ENCODE measurements at regions not wholly inside any gene's neighbourhood (a gene's known extent, or its start where the extent isn't known, plus 50 kb on each side); places are given as distances from the start of the nearest gene placed in this dataset.
"Not testable (repeated sequence)": the region's sequence is repeated elsewhere in the genome, so short reads cannot be mapped to it uniquely, and the experiment has no call there.

DNA sequence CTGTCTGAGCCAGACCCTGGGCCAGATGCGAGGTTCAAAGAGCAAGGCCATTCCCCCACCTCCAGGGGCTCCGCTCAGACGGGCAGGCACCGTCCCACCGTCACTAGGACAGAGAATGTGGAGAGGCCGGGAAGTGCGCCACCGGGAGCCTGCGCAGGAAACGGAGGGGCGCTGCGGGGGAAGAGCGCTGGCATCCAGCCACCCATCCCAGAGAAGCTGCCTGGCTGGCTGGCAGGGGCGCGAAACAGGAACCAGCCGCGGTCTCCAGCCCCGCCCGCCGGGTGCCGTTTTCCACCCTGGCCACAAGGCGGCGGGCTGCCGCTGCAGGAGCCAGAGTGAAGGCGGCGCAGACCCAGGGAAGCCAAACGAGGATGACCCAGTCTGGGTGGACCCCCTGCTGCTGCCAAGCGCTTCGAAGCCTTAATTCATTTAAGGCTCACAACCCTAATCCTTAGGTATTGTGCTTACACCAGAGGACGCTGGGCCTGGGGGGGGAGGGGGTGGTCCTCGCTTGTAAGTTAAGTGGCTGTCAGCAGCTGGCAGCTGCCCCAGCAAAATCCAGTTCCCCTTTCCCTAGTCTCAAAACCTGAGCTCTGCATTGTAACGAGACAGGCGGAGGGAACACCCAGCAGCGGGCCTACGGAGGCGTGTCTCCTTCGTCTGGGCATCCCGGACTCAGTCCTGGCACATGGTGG, 114.8 kb upstream of the SMURF2 start:
- POLR2A ChIA-PET, result interaction anchor here (0.8 to 2.7 kb wide), 3 partner anchors 10 to 271 kb away, joined by 3 to 16 read pairs (median 5); partner anchors contain the start of genes DDX5 and LRRC37A3
- Histone ChIP-seq H3K79me2 (ENCODE audit: insufficient read depth, low read length) (peaks cover 12% of the 10 kb centered on the region), H3K4me3 (replicated peaks in 1 of 3; ENCODE audit: insufficient read depth in 1 of 3, low read depth in 2 of 3, low read length in 3 of 3) (peak overlapping the region; percentile 52 to 70 (median 53)), H3K4me2 (ENCODE audit: low read depth, low read length) (peak overlapping the region; percentile 98), H3K4me1 (ENCODE audit: insufficient read depth, low read length) (peaks cover 49% of the 10 kb centered on the region), H3K9ac (ENCODE audit: insufficient read depth, low read depth, low read length) (peak overlapping the region; percentile 20; the same call in 1 of the 2 replicates), H3K27ac (ENCODE audit: extremely low read length, insufficient read depth, low read length) (peak overlapping the region; percentile 19)
- DNase-seq (ENCODE audit: low spot score) (peak; percentile 88), FAIRE-seq (peak; percentile 88), ATAC-seq (peak; percentile 62)
- in situ Hi-C loops (cut with HindIII; ENCODE audit: extremely low pct_ligation_motif_present, low pct_unique_long_range_greater_than_20kb); intact Hi-C loops (cut with micrococcal nuclease; ENCODE audit: unreplicated experiment); H4K20me1 ChIP-seq (ENCODE audit: insufficient read depth, low read length); H3K9me3 ChIP-seq (ENCODE audit: low read length); BruUV-seq (replicated peaks); H3K27me3 ChIP-seq (ENCODE audit: control insufficient read depth in 1 of 2, insufficient read depth in 2 of 2, low read length in 2 of 2); H3K36me3 ChIP-seq (replicated peaks in 1 of 2; ENCODE audit: control insufficient read depth in 1 of 2, insufficient read depth in 2 of 2, low read length in 2 of 2); H2AFZ ChIP-seq (ENCODE audit: low read length): not testable (repeated sequence)
- CTCF ChIA-PET (ENCODE audit: low intra/inter-chr PET ratio, low total read pairs), result interaction anchor here (2.1 kb wide), 1 partner anchor 162 kb away, joined by 9 read pairs; no protein-coding TSS in a partner anchor
- 0% methylated on average over 26 of the region's 38 CpGs for WGBS (ENCODE audit: low lambda C conversion rate)
- peak; percentile 48 for TF ChIP-seq ZNF792 (CRISPR knock-in tag; IDR thresholded peaks at IDR 0.05)
- TF ChIP-seq ZNF337 (CRISPR knock-in tag; IDR thresholded peaks at IDR 0.05; ENCODE audit: borderline replicate concordance, low read depth), result peak; percentile 59; the same call in 1 of the 2 replicates
- TF ChIP-seq, protein P1, sequence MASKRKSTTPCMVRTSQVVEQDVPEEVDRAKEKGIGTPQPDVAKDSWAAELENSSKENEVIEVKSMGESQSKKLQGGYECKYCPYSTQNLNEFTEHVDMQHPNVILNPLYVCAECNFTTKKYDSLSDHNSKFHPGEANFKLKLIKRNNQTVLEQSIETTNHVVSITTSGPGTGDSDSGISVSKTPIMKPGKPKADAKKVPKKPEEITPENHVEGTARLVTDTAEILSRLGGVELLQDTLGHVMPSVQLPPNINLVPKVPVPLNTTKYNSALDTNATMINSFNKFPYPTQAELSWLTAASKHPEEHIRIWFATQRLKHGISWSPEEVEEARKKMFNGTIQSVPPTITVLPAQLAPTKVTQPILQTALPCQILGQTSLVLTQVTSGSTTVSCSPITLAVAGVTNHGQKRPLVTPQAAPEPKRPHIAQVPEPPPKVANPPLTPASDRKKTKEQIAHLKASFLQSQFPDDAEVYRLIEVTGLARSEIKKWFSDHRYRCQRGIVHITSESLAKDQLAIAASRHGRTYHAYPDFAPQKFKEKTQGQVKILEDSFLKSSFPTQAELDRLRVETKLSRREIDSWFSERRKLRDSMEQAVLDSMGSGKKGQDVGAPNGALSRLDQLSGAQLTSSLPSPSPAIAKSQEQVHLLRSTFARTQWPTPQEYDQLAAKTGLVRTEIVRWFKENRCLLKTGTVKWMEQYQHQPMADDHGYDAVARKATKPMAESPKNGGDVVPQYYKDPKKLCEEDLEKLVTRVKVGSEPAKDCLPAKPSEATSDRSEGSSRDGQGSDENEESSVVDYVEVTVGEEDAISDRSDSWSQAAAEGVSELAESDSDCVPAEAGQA (IDR thresholded peaks at IDR 0.05; ENCODE audit: low read depth), result peak; percentile 71
- TF ChIP-seq, protein P1 (CRISPR knock-in tag; IDR thresholded peaks at IDR 0.05; ENCODE audit: borderline replicate concordance), result not testable (repeated sequence)
- TF ChIP-seq ZNF569 (CRISPR knock-in tag; IDR thresholded peaks at IDR 0.05; ENCODE audit: borderline replicate concordance), result peak; percentile 87; the same call in 1 of the 2 replicates
- TF ChIP-seq ZNF550 (CRISPR knock-in tag; IDR thresholded peaks at IDR 0.05; ENCODE audit: borderline replicate concordance), result peak; percentile 65; the same call in 1 of the 2 replicates
- peak; percentile 87; the same call in 1 of the 2 replicates for TF ChIP-seq ZNF142 (CRISPR knock-in tag; IDR thresholded peaks at IDR 0.05)
- peak; percentile 72; the same call in 1 of the 2 replicates for TF ChIP-seq HMG20B (CRISPR knock-in tag; conservative IDR thresholded peaks at IDR 0.05)
- peak; percentile 87 for TF ChIP-seq RBM39 (IDR thresholded peaks at IDR 0.05; ENCODE audit: low read depth, low read length, poor library complexity, severe bottlenecking)
- peak; percentile 90 for TF ChIP-seq SALL2 (CRISPR knock-in tag; IDR thresholded peaks at IDR 0.05)
- peak; percentile 51; the same call in 1 of the 2 replicates for TF ChIP-seq ZFY (CRISPR knock-in tag; IDR thresholded peaks at IDR 0.05)

Measured in HepG2 (cell line).